Inflammatory macrophage treated with lipopolysaccharide for 1 hour (primary cell): ENCODE measurements at regions not wholly inside any gene's neighbourhood (a gene's known extent, or its start where the extent isn't known, plus 50 kb on each side); places are given as distances from the start of the nearest gene placed in this dataset.

Experiments
- DNase-seq, 2 donors: peaks; one replicate each; pipeline ENCODE4 v3.0.0-alpha.2; 2020 to 2022

GRCh38 chr1:87887100-87887499, 558.4 kb downstream of the LMO4 start:
- DNase-seq: no peak

GRCh38 chr1:87888446-87888845, 559.8 kb downstream of the LMO4 start:
- no peak for DNase-seq

- DNase-seq: no peak
These were observed 565.4 kb downstream of the LMO4 start for GRCh38 chr1:87894062-87894461.

GRCh38 chr1:87897481-87897880, 568.8 kb downstream of the LMO4 start:
- no peak for DNase-seq

GRCh38 chr1:87898431-87898830, 569.8 kb downstream of the LMO4 start:
- DNase-seq: no peak

GRCh38 chr1:87899017-87899416, 570.3 kb downstream of the LMO4 start:
- no peak for DNase-seq

GRCh38 chr1:87899746-87900145, 571.1 kb downstream of the LMO4 start:
- no peak for DNase-seq

- peak; percentile 77 to 82 for DNase-seq
These were observed 574.1 kb downstream of the LMO4 start for GRCh38 chr1:87902830-87903229.

- no peak for DNase-seq
These were observed 574.6 kb downstream of the LMO4 start for GRCh38 chr1:87903242-87903641.

GRCh38 chr1:87904651-87905050, 576.0 kb downstream of the LMO4 start:
- DNase-seq: no peak

- DNase-seq: no peak
These were observed 577.0 kb downstream of the LMO4 start for GRCh38 chr1:87905651-87906050.

GRCh38 chr1:87906078-87906477, 577.4 kb downstream of the LMO4 start:
- DNase-seq: no peak

GRCh38 chr1:87913361-87913760, 584.7 kb downstream of the LMO4 start:
- no peak for DNase-seq

GRCh38 chr1:87914396-87914795, 585.7 kb downstream of the LMO4 start:
- no peak for DNase-seq

GRCh38 chr1:87915771-87916170, 587.1 kb downstream of the LMO4 start:
- DNase-seq: no peak

- no peak for DNase-seq
These were observed 588.3 kb downstream of the LMO4 start for GRCh38 chr1:87916965-87917364.

- DNase-seq: no peak
These were observed 589.7 kb downstream of the LMO4 start for GRCh38 chr1:87918398-87918797.

- no peak for DNase-seq
These were observed 594.2 kb downstream of the LMO4 start for GRCh38 chr1:87922885-87923284.

- no peak for DNase-seq
These were observed 597.6 kb downstream of the LMO4 start for GRCh38 chr1:87926131-87926830.

GRCh38 chr1:87926921-87927320, 598.2 kb downstream of the LMO4 start:
- DNase-seq: no peak

- no peak for DNase-seq
These were observed 599.0 kb downstream of the LMO4 start for GRCh38 chr1:87927391-87928280.

GRCh38 chr1:87928623-87929022, 599.9 kb downstream of the LMO4 start:
- no peak for DNase-seq

- DNase-seq: no peak
These were observed 601.2 kb downstream of the LMO4 start for GRCh38 chr1:87929906-87930305.

- no peak for DNase-seq
These were observed 602.1 kb downstream of the LMO4 start for GRCh38 chr1:87930796-87931195.
